Inflammatory macrophage treated with lipopolysaccharide for 1 hour (primary cell): ENCODE measurements at regions not wholly inside any gene's neighbourhood (a gene's known extent, or its start where the extent isn't known, plus 50 kb on each side); places are given as distances from the start of the nearest gene placed in this dataset.

ENCODE experiments used
- DNase-seq, 2 donors: peaks; one replicate each; pipeline ENCODE4 v3.0.0-alpha.2; 2020 to 2022

- peak; percentile 86 to 88 for DNase-seq
Measured at GRCh38 chr11:35077709-35078469, 61.1 kb upstream of the CD44 start.

DNA sequence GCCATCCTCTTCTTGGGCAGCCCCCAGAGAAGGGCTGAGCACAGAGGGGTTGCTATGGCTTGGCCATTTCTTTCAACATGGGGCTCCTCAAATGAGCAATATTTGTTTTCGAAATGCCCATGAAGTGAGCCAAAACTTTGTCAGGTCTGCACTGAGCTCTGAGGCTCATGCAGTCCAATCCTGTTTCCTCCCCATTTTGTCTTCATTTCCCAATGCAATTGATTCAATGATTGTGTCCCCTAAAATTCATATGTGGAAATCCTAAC, 60.6 kb upstream of the CD44 start:
- no peak for DNase-seq

DNA sequence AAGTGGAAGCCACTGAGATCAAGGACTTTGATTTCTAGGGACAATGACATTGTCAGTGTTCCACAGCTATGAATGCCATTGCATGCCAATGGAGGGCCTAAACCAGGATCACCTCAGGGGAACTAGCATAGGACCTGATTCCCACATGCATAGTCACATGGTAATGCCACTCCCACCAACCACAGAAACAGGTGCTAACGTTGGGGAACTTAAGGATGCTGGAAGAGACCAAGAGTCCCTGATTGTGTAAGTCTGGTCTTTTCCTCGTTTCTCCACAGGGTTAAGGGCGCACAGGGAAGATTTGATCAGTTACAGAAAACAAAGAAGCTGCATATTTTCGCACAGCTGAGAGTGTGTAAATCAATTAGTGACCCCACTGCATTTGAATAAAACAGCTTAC, 59.4 kb upstream of the CD44 start:
- DNase-seq, result peak; percentile 84 to 90

GRCh38 chr11:35082321-35083180, 56.4 kb upstream of the CD44 start:
- DNase-seq, result peak; percentile 97 to 99

GRCh38 chr11:35083181-35083430, 55.9 kb upstream of the CD44 start:
- DNase-seq, result no peak

- peak; percentile 88 to 96 for DNase-seq
Measured at GRCh38 chr11:35083431-35084238, 55.3 kb upstream of the CD44 start.

- no peak for DNase-seq
Measured at GRCh38 chr11:35084817-35085440, 54.0 kb upstream of the CD44 start.

DNA sequence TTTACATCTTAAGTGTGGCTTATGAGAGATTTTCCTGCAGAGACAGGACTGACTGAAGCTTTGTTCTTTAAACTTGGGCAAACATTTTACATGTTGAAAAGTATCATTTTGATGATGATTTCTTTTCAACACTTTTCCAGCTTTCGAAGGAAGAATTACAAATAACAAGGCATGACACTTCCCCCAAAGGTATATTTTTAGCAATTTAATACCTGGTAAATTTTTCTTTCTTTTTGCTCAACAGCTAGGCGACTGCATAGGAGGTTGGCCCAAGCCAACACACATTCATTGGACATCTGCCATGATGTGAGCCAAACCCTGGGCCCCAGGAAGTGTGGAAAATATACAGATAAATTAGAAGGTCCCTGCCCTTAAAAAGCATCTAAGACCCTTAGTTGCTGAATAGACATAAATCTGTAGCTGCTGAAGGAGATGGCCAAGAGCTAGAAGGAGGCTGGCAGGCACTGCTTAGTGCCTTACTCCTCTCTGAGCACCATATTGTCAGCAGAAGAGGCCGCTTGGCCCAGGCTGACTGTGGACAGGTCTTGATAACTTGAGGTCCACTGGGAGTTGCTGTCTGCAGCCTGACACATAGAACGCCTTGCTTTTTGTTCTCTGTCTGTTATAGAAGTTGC, 53.3 kb upstream of the CD44 start:
- no peak for DNase-seq

- peak; percentile 62 to 79 for DNase-seq
Measured at GRCh38 chr11:35087648-35088047, 51.3 kb upstream of the CD44 start.

DNA sequence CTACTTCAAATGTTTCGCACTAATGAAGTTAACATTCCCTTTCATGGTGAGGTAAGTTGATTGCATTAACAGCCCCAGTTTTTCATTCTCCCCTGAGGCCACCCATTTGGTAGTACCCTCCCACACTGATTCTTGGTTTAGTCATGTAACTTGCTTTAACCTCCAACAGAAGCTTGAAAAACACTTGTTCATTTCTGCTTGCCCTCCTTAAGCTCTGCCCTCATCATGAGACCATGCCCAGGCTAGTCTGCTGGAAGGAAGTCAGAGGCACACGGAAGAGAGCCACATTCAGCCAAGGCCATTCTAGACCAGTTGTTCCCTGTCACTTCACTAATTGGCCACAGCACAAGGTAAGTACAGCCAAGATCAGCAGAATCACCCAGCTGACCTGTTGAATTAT, 50.7 kb upstream of the CD44 start:
- DNase-seq, result peak in 1 of 2 donors; percentile 37

- DNase-seq, result no peak
Measured at GRCh38 chr11:35088676-35089075, 50.3 kb upstream of the CD44 start.
